LHCN-M2 (cell line): ENCODE measurements at regions not wholly inside any gene's neighbourhood (a gene's known extent, or its start where the extent isn't known, plus 50 kb on each side); places are given as distances from the start of the nearest gene placed in this dataset.
"Not testable (repeated sequence)": the region's sequence is repeated elsewhere in the genome, so short reads cannot be mapped to it uniquely, and the experiment has no call there.

Experiments used
- DNase-seq: peaks from one replicate; pipeline ENCODE4 v3.0.0-alpha.2; 2012; ENCODE audit warnings: low read depth

GRCh38 chr6:11427091-11427722 is 110.3 kb upstream of the TMEM170B start:
- no peak for DNase-seq

- DNase-seq, result no peak
Measured at GRCh38 chr6:11426571-11426970, 111.0 kb upstream of the TMEM170B start.

GRCh38 chr6:11425876-11426275 is 111.7 kb upstream of the TMEM170B start:
- no peak for DNase-seq

GRCh38 chr6:11425431-11425871 is 112.1 kb upstream of the TMEM170B start:
- no peak for DNase-seq

GRCh38 chr6:11424395-11425034 is 113.0 kb upstream of the TMEM170B start:
- no peak for DNase-seq

GRCh38 chr6:11423667-11424066 is 113.9 kb upstream of the TMEM170B start:
- DNase-seq, result no peak

- DNase-seq, result no peak
Measured at GRCh38 chr6:11423072-11423471, 114.5 kb upstream of the TMEM170B start.

- DNase-seq, result no peak
Measured at GRCh38 chr6:11419763-11420453, 117.6 kb upstream of the TMEM170B start.

GRCh38 chr6:11418290-11418905 is 119.2 kb upstream of the TMEM170B start:
- no peak for DNase-seq

- DNase-seq, result no peak
Measured at GRCh38 chr6:11416936-11417576, 120.5 kb upstream of the TMEM170B start.

GRCh38 chr6:11416099-11416935 is 121.2 kb upstream of the TMEM170B start:
- not testable (repeated sequence) for DNase-seq

- no peak for DNase-seq
Measured at GRCh38 chr6:11415557-11415956, 122.0 kb upstream of the TMEM170B start.

GRCh38 chr6:11414176-11414963 is 123.2 kb upstream of the TMEM170B start:
- no peak for DNase-seq

- DNase-seq, result peak; percentile 73
Measured at GRCh38 chr6:11413728-11414127, 123.8 kb upstream of the TMEM170B start.

GRCh38 chr6:11413117-11413687 is 124.3 kb upstream of the TMEM170B start:
- no peak for DNase-seq

GRCh38 chr6:11412616-11413015 is 124.9 kb upstream of the TMEM170B start:
- no peak for DNase-seq

GRCh38 chr6:11412011-11412424 is 125.5 kb upstream of the TMEM170B start:
- DNase-seq, result peak; percentile 51

GRCh38 chr6:11411593-11411992 is 126.0 kb upstream of the TMEM170B start:
- no peak for DNase-seq

GRCh38 chr6:11410539-11411307 is 126.8 kb upstream of the TMEM170B start:
- DNase-seq, result no peak
